Activated T-cell treated with anti-CD3 and anti-CD28 coated beads for 48 hours (primary cell): ENCODE measurements at regions not wholly inside any gene's neighbourhood (a gene's known extent, or its start where the extent isn't known, plus 50 kb on each side); places are given as distances from the start of the nearest gene placed in this dataset.
"Not testable (repeated sequence)": the region's sequence is repeated elsewhere in the genome, so short reads cannot be mapped to it uniquely, and the experiment has no call there.

Experiments
- DNase-seq: peaks from one replicate; pipeline ENCODE4 v3.0.0-alpha.2; 2020; ENCODE audit warnings: low read depth

GRCh38 chr5:114822436-114822835 is 347.3 kb downstream of the TRIM36 start:
- DNase-seq = no peak

- DNase-seq = no peak
Measured at GRCh38 chr5:114790403-114790792, 379.3 kb downstream of the TRIM36 start.

- DNase-seq = no peak
Measured at GRCh38 chr5:114789773-114790402, 379.8 kb downstream of the TRIM36 start.

GRCh38 chr5:114782869-114783268 is 386.8 kb downstream of the TRIM36 start:
- DNase-seq = no peak

DNA sequence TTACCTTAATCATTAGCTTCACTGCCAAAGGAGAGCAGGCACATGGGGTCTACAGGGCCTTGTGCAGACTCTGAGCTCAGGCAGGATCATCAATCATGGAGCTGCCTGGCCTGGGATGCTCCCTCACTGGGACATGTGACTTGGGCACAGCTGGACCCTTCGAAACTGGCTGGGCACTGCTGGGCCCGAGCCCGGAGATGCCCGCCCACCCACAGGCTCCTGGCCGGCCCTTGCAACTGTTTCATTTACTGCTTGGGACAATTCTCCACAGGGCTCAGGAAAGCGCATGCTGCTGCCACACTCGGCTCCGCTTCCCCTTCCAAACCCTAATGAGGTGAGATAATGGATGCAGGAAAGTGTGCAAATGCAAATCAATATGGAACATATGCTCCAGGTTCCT is 387.5 kb downstream of the TRIM36 start:
- no peak for DNase-seq

DNA sequence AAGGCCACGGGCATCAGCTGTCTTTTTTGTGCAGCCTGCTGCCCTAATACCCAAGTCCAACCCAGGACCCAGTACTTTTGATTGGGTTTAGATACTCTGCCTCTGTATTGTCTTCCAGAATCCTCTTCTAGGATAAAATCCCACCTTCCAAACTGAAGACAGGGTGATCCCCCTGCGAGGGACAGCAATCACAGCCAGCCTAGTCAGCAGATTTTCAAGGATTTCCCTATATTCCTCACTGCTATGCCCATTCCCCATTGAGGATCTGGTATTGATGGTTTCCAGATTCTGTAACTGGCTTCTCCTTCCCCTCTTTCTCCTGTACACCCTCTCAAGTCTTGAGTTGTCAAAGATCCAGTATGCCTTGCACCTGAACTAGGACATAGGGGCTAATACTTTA is 389.4 kb downstream of the TRIM36 start:
- DNase-seq = no peak

- DNase-seq = no peak
Measured at GRCh38 chr5:114744406-114744805, 382.5 kb downstream of the KCNN2 start.

- DNase-seq = no peak
Measured at GRCh38 chr5:114734238-114734637, 372.4 kb downstream of the KCNN2 start.

DNA sequence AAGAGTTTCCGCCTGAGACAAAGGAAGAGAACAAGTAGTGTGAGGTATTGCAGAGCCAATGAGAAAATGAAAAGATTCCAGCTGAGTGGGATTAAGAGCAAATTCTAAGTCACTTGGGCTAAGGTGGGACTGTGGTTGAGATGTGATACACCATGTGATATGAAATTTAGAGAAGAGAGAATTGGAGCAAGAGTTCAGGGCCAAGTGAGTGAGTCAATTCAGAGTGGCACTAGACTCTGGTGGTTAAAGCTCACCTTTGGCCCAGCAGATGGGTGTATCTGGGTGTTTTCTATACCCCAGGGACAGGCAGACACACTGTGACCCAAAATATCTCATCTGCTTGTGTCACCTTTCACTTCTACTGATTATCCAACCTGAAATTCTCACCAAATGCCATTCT is 368.1 kb downstream of the KCNN2 start:
- DNase-seq = no peak

DNA sequence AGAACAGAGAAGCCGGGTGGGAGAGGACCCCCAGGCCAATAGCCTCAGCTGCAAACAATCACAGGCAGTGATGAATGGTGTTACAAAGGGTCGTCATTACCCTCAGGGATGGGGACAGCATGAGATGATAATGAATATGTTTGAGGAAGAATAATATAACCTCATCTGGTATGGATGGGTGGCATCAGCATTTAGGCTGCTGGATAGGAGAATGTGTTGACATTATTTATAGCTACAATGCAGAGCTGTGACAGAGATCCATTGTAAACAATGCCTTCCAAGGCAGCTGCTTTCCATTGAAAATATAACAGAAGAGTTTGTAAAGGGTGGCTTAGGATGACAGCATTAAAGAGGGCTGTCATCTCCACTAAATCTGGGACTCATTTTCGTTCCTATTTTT is 365.5 kb downstream of the KCNN2 start:
- no peak for DNase-seq

GRCh38 chr5:114726131-114726530 is 364.3 kb downstream of the KCNN2 start:
- no peak for DNase-seq

GRCh38 chr5:114719268-114719667 is 357.4 kb downstream of the KCNN2 start:
- no peak for DNase-seq

DNA sequence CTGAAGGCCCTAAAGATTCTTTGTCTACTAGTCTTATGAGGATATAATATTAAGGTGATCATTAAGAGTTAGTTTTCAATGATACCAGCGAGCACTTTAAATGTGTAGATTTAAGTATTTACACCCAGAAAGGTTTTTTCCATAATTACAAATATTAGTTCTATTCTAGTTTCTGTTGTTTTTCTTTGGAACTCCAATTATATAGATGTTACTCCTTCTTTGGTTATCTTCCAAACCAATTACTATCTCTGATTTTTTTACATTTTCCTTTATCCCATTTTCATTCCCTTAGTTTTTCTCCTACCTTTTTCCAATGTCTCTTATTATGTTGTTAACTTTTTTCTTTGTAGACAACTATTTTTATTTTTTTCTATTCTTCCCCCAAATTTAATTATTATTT is 355.1 kb downstream of the KCNN2 start:
- DNase-seq = no peak

DNA sequence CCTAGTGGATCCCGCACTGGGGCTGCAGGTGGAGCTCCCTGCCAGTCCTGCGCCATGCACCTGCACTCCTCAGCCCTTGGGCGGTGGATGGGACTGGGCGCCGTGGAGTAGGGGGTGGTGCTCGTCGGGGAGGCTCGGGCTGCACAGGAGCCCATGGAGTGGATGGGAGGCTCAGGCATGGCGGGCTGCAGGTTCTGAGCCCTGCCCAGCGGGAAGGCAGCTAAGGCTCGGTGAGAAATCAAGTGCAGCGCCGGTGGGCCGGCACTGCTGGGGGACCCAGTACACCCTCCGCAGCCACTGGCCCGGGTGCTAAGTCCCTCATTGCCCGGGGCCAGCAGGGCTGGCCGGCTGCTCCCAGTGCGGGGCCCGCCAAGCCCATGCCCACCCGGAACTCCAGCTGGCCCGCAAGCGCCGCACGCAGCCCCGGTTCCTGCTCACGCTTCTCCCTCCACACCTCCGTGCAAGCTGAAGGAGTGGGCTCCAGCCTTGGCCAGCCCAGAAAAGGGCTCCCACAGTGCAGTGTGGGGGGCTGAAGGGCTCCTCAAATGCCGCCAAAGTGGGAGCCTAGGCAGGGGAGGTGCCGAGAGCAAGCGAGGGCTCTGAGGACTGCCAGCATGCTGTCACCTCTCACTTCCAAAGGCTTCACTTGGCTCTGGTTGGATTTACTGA is 342.5 kb downstream of the KCNN2 start:
- DNase-seq = not testable (repeated sequence)

DNA sequence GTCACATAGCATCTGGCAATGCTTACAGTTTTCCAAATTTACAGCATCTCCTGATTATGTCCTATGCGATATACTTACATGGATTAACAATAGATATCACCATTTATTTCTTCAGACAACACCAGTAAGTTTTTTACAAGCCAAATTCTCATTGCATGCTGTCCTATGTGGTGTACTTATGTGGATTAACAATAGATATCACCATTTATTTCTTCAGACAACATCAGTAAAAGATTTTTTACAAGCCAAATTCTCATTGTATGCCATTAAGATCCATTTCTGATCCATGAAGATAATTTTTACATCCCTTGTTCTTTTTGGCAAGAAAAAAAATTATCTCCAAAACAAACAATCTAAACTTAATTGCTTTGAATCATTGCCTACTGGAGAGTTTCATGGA is 340.9 kb downstream of the KCNN2 start:
- DNase-seq = no peak

GRCh38 chr5:114702136-114702535 is 340.3 kb downstream of the KCNN2 start:
- no peak for DNase-seq

- no peak for DNase-seq
Measured at GRCh38 chr5:114700823-114701222, 339.0 kb downstream of the KCNN2 start.

DNA sequence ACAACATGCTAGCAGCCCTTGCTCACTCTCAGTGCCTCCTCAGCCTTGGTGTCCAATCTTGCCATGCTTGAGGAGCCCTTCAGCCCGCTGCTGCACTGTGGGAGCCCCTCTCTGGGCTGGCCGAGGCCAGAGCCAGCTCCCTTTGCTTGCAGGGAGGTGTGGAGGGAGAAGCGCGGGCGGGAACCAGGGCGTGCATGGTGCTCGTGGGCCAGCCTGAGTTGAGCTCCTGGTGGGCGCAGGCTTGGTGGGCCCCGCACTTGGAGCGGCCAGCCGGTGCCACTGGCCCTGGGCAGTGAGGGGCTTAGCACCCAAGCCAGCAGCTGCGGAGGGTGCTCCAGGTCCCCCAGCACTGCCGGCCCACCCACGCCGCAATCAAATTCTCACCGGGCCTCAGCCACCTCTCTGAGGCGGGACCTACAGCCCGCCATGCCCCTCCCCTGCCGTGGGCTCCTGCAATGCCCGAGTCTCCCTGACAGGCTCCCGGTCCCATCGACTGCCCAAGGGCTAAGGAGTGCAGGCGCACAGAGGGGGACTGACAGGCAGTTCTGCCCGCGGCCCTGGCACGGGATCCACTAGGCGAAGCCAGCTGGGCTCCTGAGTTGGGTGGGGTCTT is 333.5 kb downstream of the KCNN2 start:
- no peak for DNase-seq

DNA sequence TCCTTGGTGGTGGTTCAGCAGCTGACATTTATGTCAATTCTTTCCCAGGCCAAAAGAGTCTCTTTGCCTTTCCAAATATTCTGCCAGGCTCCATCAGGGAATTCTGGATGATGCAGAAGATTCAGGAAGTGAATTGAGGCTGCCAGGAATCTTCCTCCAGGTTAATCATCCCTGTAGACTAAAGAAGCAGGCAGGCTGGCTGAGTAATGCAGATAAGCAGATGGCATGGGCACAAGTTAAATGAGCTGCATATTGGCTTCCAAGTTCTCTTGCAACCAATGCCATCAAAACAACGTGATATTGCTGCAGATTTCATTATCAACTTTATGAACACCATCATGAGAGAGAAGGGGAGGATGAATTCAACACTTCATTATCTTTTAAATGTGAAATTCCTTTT is 324.5 kb downstream of the KCNN2 start:
- no peak for DNase-seq

GRCh38 chr5:114678778-114679177 is 316.9 kb downstream of the KCNN2 start:
- DNase-seq = no peak

GRCh38 chr5:114665551-114665950 is 303.7 kb downstream of the KCNN2 start:
- no peak for DNase-seq

DNA sequence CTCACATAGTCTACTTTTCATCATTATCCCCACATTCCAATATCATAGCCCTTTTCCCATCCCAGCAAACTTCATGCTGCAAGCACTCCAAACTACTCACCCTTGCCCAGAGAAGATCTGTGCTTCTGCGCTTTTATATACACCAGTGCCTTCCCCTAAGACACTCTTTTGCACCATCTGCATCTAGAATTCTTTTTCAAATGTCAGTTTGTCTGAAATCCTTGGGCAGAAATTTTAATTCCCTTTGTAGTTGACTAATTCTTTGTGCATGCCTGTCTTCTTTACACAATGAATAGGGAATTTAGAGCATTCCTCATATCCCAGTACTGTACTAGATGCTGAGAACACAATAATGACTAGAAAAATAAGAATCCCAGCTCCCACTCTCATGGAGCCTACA is 298.9 kb downstream of the KCNN2 start:
- DNase-seq = no peak

GRCh38 chr5:114658194-114658593 is 296.3 kb downstream of the KCNN2 start:
- no peak for DNase-seq
